NOMO-1 (cell line): ENCODE measurements at regions not wholly inside any gene's neighbourhood (a gene's known extent, or its start where the extent isn't known, plus 50 kb on each side); places are given as distances from the start of the nearest gene placed in this dataset.

Experiments
- DNase-seq, 2 experiments: peaks; one replicate each; lab custom pipeline; 2025; ENCODE audit not compliant: unreplicated experiment in 2 of 2; lab: John Stamatoyannopoulos, UW

DNA sequence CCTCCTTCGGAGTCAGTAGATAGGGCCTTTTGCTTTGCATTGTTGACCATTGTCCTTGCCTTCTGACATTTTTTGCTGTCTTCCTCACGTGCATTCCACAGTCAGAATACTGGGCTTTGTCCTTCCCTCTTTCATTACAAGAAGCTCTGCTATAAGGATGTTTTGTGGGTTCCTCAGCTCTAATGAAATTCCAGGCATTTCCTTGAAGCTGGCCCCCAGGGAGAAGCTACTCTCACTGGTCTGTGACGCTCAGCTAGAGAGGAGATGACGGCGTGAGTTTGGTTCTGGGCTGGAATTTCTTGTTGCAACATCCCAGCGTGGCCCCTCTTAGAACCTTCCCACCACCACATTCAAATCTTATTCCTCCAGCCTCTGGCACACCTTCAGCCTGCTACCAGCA lies 210.2 kb downstream of the TJP1 start:
- no peak for DNase-seq

DNA sequence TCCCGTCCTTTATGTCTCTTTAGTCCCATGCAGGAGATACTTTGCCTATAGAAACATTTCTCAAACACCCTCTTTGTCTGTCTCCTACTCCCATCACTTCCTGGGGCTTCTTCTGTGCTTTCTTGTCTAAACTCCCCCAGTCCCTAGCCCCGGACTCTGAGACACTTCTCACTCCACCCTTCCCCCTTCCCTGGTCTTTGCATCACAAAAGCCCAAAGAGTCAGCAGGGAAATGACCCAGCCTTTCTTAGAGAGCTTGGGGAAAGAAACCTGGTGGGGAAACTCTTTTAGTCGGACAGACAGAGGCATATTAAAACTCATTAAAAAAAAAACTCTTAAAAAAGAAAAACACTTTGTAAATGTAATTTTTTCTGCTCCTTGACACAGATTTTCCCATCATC lies 211.2 kb downstream of the TJP1 start:
- no peak for DNase-seq

DNA sequence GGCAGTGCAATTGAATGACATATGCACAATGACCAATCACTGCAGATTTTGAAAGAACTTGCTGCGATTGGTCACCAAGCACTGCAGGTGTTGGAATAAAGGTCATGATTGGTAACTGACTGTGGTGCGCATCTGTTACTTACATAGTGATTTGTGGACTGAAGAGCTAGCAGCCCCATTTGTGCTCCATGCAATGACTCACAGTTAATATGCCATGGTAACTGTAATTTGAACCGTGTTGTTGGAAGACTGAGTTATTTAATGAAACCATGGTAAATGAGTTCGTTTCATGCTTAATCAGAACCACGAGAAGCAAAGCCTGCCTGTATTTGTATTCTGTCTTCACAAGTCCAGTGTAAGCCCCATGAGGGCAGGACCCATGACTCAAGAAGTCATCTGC lies 220.5 kb downstream of the TJP1 start:
- no peak for DNase-seq

DNA sequence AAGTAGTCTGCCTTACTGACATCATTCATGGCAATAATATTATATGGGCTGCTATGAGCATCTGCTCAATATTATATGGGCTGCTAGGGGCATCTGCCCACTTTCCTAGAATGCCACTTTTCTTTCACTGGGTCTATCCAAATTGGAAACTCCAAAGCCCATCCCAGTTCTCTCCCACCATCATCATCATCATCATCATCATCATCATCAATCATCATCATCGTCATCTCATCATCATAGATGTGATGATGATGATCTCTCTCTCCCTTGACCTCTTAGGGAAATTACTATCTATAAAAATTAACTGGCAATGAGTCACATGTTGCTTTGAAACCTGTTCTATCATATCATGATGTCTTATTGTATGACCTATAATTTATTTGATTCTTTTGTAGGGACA lies 222.0 kb downstream of the TJP1 start:
- no peak for DNase-seq

DNA sequence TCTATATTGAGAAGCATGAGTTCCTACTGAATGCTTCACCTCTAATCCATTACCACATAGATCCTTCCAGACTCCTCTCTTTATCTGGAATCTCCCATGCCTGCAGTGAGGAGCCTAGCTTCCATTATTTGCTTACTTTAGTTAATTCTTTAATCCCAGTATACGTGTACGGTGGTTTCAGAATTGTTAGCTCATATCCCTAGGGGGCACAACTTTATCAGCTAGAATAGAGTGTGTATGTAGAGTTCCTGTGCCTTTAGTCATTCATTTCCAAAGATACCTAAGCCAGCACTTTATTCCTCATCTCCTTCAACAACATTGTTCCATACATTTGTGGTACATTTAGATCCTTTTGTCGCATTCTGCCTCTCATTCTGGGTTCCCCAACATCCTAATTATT lies 226.0 kb downstream of the TJP1 start:
- DNase-seq = no peak

DNA sequence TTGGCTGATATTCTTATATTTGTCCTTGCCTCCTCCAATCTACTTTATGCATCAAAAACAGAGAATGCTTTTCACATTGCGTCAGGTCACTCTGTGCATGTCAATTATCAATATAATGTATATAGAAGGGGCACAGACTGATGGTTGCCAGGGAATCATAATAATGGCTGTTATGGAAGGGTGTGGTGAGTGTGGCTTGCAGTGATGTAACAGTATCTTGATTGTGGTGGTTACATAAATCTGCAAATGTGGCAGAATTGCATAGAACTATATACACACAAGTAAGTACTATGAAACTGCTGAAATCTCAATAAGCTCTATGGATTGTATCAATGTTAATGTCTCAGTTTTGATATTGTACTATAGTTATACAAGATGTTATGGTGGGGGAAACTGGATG lies 228.6 kb downstream of the TJP1 start:
- no peak for DNase-seq

DNA sequence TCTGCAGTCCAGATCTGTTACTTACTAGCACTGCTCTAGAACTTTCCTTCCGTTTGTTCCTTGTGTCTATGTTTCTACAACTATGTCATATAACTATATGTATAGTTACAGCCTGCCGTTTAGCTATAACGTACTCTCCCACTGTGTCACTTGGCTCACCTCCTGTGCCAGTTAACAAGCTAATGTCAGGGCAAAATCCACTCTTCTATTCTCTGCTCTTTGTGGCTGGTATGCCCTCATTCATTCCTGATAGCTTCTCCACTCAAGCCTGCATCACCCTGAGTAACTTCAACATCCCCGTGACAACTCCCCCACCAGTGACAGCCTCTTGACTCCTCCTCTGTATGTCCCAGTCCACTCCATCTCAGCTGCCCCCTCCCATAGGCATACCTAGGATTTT lies 229.2 kb downstream of the TJP1 start:
- no peak for DNase-seq

DNA sequence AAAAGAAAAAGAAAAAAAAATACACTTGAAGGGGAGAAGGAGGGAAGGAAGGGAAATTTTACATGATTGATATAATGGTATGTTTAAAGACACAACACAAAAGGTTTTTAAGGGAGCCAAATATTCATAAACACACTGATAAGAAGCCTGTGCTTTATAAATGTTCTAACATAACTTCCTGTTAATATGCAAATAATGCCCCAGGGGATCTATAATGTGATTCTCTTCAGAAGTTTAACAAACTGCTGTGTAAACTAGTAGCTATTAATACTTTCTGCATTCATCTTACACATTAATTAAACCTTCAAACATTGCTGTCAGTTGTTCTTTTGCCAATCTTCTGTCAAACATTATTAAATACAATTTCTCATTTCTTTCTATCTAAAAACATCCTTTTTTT lies 231.6 kb downstream of the TJP1 start:
- DNase-seq = no peak

DNA sequence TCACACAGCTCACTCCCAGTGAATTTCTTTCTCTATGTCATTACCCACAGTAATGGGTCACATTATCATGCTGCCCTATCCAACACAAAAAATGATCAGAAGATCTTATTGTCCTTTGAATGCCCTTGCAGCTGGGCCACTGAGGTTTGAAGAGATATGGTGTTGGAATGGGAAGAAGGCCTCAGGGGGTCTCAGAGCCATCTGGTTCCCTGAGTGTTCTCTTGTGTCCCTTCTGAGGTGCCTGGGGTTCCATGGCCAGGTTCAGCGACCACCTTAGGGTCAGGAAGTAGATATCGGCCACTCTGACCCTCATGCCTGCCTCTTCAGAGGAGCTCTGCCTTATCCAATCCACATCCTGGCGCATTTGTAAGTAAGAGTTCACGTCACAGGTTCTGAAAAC lies 232.3 kb downstream of the TJP1 start:
- no peak for DNase-seq

DNA sequence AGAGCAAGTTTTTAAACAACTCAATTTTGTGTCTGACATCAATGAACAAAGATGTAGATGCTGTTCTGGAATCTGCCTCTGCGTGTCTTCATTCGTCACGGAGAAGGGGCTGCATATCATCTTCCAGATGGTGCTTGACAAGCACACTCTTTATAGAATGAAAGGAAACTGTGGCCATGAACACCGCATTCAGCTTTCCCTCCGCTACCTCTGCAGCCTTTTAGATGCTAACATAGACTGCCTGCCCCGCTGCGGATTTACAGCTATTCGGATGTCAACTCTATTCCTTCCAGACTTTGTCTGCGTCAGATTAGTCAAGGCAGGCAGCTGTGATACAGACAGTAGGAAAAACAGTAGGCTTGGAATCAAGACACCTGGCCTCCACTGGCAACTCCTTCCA lies 232.9 kb downstream of the TJP1 start:
- DNase-seq = no peak

DNA sequence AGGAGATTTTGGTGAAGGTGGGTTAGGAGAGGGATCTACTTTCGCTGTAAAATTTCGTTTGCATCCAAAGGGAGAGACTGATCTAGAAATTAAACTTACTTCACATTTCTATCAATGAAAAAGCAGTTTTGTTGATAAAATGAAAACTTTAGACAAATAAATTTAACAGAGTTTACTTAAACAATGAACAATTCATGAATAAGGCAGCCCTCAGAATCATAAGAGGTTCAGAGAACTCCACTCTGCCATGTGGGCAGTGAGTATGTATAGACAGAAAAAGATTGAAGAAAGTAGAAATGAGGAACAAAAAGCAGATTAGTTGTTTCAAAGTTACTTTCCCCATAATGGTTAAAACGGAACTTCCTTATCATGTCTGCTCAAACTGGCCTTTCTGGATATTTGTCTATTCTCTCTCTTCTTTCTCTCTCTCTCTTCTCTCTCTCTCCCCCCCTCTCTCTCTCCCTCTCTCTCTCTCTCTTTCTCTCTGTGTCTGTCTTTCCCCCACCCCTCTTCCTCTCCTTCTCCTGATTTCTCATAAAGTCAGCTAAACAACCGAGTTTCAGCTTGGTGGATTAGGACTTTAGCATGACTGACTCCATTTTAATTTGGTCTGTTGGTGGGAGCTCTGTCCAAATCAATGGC lies 248.9 kb downstream of the TJP1 start:
- DNase-seq = no peak

DNA sequence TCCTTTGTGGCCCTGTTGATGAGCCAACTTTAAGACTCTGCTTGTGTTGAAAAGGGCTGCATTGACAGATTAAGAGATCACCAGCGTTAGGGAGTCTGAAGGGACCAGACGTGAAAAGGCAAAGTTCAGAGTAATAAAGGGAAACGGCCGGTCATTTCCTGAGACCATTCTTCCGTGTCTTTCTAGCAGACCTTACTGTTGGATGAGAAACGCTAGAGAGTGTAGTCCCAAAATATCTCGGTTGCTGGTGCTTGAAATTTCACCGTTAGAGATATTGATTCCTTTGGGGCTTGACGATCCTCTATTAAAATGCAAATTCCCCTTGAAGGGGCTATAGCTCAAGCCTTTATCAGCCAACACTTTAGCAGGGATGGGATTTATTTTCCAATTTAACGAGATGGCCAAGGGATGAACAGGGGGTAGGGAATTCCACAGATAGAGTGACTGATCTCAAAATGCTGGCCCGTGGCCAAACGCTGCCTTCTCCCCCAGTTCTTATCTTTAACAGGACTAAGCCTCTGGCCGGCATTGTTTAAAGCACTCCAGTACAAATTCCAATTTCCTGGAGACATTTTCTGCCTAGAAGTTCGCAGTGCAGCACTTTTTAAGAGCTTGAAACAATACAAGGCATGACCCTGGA lies 250.4 kb downstream of the TJP1 start:
- DNase-seq = no peak

DNA sequence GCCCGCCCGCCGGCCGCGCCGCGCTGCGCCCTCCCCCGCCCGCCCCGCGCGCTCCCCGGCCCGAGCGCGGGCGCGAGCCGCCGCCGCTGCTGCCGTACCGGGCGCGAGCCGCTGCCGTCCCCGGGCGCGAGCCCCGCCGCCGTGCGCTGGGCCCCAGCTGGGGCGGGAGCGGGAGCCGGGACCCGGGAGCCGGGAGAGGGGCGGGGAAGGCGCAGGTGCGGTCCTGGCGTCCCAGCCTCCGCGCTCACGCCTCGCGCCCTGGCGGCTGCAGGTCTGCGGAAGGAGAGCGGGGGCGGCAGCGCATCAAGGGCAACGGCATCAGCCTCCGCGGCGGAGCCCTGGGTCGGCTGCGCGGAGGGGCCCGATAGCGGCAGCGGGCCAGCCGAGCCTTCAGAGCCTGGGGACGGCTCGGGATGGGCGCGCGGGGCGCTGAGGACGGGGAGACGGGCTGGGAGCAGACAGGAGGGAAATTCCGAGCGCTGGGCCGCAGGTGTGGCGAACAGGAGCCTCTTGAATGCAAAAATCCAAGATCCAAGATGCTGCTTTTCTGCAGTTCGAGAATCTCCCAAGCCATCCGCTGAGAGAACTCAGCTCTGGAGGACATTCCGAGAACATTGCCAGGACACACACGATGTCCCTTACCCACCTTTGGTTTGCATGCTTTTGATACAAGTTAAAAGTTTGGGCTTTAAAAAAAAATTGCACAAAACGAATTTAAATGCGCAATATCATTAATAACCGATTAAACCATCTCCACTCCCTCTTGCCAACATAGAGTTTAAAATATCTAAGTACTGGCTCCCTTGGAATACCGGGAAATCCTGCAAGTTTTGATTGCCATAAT lies 251.1 kb downstream of the TJP1 start:
- DNase-seq = no peak

DNA sequence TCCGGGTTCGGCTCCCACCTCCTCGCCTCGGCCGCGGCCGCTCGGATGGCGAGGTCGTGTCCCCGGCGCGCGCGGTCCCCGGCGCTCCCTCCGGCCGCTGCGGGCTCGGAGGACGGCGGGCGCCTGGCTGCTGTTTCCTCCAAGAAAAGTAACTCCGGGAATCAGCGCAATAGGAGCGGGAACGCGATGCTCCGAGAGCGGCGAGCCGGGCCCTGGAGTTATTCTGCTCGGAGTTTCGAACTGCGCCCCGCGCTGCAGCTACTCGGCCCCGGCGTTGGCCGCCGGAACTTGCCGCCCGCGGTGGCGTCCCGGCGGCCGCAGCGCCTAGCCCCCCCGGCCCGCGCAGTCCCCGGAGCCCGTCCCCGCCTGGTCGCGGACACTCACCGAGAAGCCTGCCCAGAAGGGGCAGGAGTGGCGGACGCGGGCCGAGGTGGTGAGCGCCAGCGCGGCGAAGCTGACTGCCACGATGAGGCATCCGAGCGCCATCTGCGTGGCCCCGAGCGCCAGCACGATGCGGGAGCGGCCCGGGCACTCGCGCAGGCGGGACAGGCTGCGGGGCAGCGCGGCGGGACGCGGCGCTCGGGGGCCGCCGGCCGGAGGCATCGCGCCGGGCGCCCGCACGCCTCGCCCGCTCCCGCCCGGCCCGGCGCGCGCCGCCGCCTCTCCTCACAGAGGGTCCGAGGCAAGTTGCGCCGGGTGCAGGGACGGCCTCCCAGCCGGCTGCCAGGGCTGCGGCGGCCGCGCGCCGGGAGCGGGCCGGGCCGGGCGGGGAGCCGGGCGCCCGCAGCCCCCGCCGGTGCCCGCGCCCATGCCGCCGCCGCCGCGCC lies 251.9 kb downstream of the TJP1 start:
- no peak for DNase-seq

DNA sequence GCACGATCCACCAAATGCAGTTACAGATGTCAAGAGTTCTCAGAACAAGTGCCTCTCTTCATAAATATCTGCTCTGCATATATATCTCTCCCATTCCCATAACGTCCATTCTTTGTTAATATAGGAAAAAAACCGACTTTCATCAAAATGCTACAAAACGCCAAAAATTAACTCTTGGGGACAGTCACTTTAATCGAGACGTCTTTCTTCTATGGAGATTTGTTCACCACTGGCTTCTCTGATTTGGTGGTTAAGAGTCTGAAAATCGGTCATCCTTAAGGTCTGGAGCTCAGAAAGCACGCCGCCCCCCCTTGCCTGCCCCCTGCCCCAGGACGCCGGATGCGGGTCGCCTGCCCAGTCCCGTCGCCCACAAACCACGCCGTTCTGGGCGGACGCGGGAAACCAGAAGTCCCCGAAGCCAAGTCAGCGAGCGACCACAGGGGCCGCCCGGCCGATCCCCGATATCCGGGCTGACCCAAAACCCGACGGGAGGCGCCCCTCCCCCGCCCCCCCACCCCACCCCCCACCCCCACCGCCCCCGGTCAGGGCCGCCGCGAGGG lies 252.7 kb downstream of the TJP1 start:
- DNase-seq = no peak

DNA sequence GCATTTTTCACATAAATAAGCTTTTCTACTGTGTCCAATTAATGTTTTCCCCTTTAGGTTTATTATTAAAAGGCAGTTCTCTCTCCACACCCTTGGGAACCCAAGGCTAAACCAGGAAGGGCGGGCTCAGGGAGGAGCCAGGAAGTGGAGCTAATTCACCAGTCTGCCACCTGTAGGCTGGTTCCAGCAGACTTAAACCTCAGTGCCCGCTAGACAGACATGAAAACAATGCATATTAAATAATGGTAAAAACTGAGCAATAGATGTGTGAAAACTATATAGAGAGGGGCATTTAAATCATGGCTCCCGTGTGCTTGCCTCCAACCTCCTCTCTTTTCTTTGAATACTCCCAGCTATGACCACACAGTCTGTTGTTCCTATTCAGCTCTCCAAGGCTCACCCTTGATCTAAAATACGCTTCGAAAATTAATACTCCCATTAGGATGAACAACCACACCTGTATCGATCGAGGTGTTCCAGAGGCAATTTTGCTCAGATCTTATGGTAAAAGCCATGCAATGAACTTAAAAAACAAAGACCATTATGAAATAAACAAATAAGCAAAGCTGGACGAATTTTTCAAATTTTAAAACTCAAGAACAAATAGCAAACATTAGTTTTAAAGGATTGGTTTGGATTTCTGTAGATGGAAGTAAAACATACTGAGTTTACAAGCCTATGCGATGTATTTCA lies 253.3 kb downstream of the TJP1 start:
- no peak for DNase-seq

DNA sequence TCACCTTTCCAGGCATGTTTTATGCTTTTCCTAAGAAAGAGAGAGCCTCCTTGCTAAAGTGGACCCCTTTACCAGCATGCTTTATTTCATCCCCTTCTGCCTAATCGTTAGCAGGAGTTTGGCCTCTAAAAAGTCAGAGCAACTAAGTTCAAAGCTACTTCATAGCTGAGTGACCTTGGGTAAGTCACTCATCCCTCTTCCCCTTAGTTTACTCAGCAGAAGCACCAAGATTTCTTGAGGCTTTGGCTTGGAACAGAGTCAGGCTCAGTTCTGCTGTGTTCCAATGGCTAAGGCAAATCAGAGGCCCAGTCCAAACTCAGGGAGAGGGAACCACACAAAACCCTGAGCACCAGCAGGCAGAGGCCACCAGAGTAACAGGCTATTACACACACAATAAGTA lies 254.9 kb downstream of the TJP1 start:
- no peak for DNase-seq

DNA sequence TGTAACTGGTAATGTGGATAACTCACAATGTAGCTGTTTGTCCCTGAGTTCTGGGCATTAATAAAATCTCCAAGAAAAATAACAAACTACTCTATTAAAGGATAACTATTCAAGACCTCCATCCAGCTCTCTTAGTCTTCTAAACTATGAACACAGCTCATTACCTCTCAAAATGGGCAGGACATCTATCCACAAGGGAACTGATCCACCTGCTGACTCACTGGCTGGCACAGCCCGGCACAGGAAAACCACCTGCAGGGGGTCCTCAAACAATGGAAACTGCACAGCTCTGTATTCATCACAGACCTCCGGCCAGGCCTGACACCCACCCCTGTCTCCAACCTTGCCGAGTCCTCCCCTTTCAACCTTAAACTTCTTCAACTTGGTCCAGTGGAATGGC lies 255.4 kb downstream of the TJP1 start:
- DNase-seq = no peak

DNA sequence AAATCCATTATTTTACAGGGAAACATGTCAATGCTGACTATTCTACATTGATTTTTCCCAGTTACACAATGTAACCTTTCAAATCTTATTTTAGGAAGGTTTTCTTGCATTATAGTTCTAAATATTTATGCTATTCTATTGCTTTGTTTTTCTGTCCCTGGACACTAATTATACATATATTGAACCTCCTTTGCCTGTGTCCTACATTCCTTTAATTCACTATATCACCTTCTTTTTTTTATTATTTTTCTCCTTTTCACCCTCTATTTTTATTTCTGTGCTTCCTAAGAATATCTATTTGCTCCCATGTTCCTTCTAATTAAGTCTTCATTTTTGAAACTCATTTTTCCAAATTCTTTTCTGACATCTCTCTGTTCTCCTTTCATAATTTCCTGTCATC lies 259.2 kb downstream of the TJP1 start:
- DNase-seq = no peak

DNA sequence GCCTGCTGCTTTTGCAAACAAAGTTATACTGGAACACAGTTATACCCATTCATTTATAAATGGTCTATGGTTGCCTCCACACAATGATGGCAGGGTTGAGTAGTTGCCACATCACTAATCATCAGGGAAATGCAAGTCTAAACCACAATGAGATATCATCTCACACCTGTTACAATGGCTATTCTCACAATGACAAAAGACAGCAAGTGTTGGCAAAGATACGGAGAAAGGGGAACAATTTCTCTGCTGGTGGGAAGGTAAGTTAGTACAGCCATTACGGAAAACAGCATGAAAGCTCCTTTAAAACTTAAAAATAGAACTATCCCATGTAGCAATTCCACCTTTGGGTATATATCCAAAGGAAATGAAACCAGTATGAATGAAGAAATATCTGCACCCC lies 261.4 kb downstream of the TJP1 start:
- DNase-seq = no peak
